HEK293 (cell line): ENCODE measurements at regions not wholly inside any gene's neighbourhood (a gene's known extent, or its start where the extent isn't known, plus 50 kb on each side); places are given as distances from the start of the nearest gene placed in this dataset.

ENCODE experiments used
- CTCF ChIA-PET: fragments of 350-600 bp; formaldehyde crosslinking; extraction: SDS; loops from one replicate; lab custom pipeline; 2021; ENCODE audit warnings: antibody characterized with exemption; lab: Yijun Ruan, JAX
- POLR2A ChIA-PET: fragments of 300-600 bp; formaldehyde crosslinking; extraction: SDS; loops from one replicate; lab custom pipeline; 2020; ENCODE audit warnings: antibody characterized with exemption, inconsistent platforms; lab: Yijun Ruan, JAX
- H3K27ac ChIP-seq: fragments of 200-500 bp; sonication (Bioruptor generic); 2 replicates; pipeline ENCODE4 v1.5.1; 2014; ENCODE audit warnings: low read depth, low read length, control low read depth, inconsistent platforms; ENCODE audit errors: extremely low read depth
- H3K36me3 ChIP-seq, 2 experiments: fragments of 200-500 bp in 1 of 2; sonication (Bioruptor generic) in 1 of 2; 1 replicate in 1 of 2; 2 replicates in 1 of 2; pipeline ENCODE4 v1.5.1; 2014 to 2017; ENCODE audit warnings: inconsistent platforms in 2 of 2, low read length in 2 of 2; ENCODE audit not compliant: control insufficient read depth in 2 of 2, insufficient read depth in 1 of 2
- H3K4me1 ChIP-seq: fragments of 200-500 bp; sonication (Bioruptor generic); 2 replicates; pipeline ENCODE4 v1.5.1; 2014; ENCODE audit warnings: mild to moderate bottlenecking, low read length, inconsistent platforms; ENCODE audit not compliant: control insufficient read depth, insufficient read depth
- H3K4me3 ChIP-seq: 2 replicates; pipeline ENCODE4 v1.5.1; 2011; ENCODE audit warnings: low read depth, mild to moderate bottlenecking, control low read depth, low read length, moderate library complexity
- H3K9me3 ChIP-seq: fragments of 200-500 bp; sonication (Bioruptor generic); 2 replicates; pipeline ENCODE4 v1.5.1; 2014; ENCODE audit warnings: low read depth, low read length, inconsistent platforms; ENCODE audit not compliant: control insufficient read depth, insufficient read depth
- GLI2 ChIP-seq: fragments of 450-650 bp; formaldehyde crosslinking; IDR thresholded peaks from 2 replicates; pipeline ENCODE4; 2017; ENCODE audit warnings: missing biosample characterization, missing genetic modification characterization, low read depth, borderline replicate concordance
- GLI4 ChIP-seq: fragments of 450-650 bp; formaldehyde crosslinking; IDR thresholded peaks from 2 replicates; pipeline ENCODE4 v1.5.1; 2016; ENCODE audit warnings: missing biosample characterization, missing genetic modification characterization
- PRDM1 ChIP-seq: fragments of 450-650 bp; formaldehyde crosslinking; IDR thresholded peaks from 2 replicates; pipeline ENCODE4; 2016; ENCODE audit warnings: missing biosample characterization, missing genetic modification characterization
- SCRT2 ChIP-seq: fragments of 450-650 bp; formaldehyde crosslinking; IDR thresholded peaks from 2 replicates; pipeline ENCODE4 v1.5.1; 2016; ENCODE audit warnings: missing biosample characterization, missing genetic modification characterization
- TSHZ1 ChIP-seq: fragments of 450-650 bp; formaldehyde crosslinking; IDR thresholded peaks from 2 replicates; pipeline ENCODE4 v1.5.1; 2016; ENCODE audit warnings: missing biosample characterization, missing genetic modification characterization, borderline replicate concordance
- ZNF26 ChIP-seq: fragments of 450-650 bp; formaldehyde crosslinking; IDR thresholded peaks from 2 replicates; pipeline ENCODE4 v1.5.1; 2016; ENCODE audit warnings: missing biosample characterization, missing genetic modification characterization
- ZNF280C ChIP-seq: fragments of 450-650 bp; formaldehyde crosslinking; IDR thresholded peaks from 2 replicates; pipeline ENCODE4 v1.5.1; 2016; ENCODE audit warnings: missing biosample characterization, missing genetic modification characterization
- ZNF311 ChIP-seq: fragments of 450-650 bp; formaldehyde crosslinking; IDR thresholded peaks from 2 replicates; pipeline ENCODE4 v1.5.1; 2017; ENCODE audit warnings: missing biosample characterization, missing genetic modification characterization, borderline replicate concordance
- ZNF394 ChIP-seq: fragments of 450-650 bp; formaldehyde crosslinking; IDR thresholded peaks from 2 replicates; pipeline ENCODE4 v1.5.1; 2016; ENCODE audit warnings: missing biosample characterization, missing genetic modification characterization, mild to moderate bottlenecking, moderate library complexity, borderline replicate concordance
- ZNF473 ChIP-seq: fragments of 450-650 bp; formaldehyde crosslinking; IDR thresholded peaks from 2 replicates; pipeline ENCODE4 v1.5.1; 2017; ENCODE audit warnings: missing biosample characterization, missing genetic modification characterization
- ZNF558 ChIP-seq: fragments of 450-650 bp; formaldehyde crosslinking; IDR thresholded peaks from 2 replicates; pipeline ENCODE4 v1.5.1; 2016; ENCODE audit warnings: missing biosample characterization, missing genetic modification characterization
- ZNF654 ChIP-seq: fragments of 450-650 bp; formaldehyde crosslinking; IDR thresholded peaks from 2 replicates; pipeline ENCODE4 v1.5.1; 2016; ENCODE audit warnings: low read depth, missing biosample characterization, missing genetic modification characterization
- ZXDB ChIP-seq: fragments of 450-650 bp; formaldehyde crosslinking; IDR thresholded peaks from 2 replicates; pipeline ENCODE4 v1.5.1; 2016; ENCODE audit warnings: missing biosample characterization, missing genetic modification characterization
- TF ChIP-seq, protein P1 (sequence below): fragments of 450-650 bp; formaldehyde crosslinking; IDR thresholded peaks from 2 replicates; pipeline ENCODE4 v1.5.1; 2017; ENCODE audit warnings: missing biosample characterization, missing genetic modification characterization
- TF ChIP-seq, protein P2 (sequence below): fragments of 450-650 bp; formaldehyde crosslinking; IDR thresholded peaks from 2 replicates; pipeline ENCODE4 v1.5.1; 2017; ENCODE audit warnings: missing biosample characterization, missing genetic modification characterization

- TF ChIP-seq ZNF558 (no peak), ZNF311 (tag by site-specific recombination) (no peak), ZXDB (tag by site-specific recombination) (no peak)
Observed at GRCh38 chr3:143182866-143183664, 63.5 kb downstream of the CHST2 start (continued).

DNA sequence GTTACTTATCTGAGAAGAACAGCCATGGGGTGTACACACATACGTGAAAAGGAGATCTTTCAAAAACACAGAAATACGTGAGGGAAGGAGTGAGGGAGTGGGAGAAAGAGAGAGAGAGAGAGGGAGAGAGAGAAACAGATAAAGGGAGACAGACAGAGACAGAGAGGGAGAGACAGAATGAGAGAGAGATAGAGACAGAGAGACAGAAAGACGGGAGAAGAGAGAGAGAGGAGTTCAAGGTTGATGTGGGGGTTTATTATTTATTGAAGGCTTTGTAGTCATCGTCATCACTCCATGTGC lies 64.0 kb downstream of the CHST2 start:
- CTCF ChIA-PET = no interaction called here
- POLR2A ChIA-PET = no interaction called here

GRCh38 chr3:143184099-143184498 lies 64.5 kb downstream of the CHST2 start:
- ChIA-PET POLR2A (no interaction called here), CTCF (no interaction called here)
- Histone ChIP-seq H3K36me3 (no peaks in the 10 kb centered on the region), H3K9me3 (no peaks in the 10 kb centered on the region), H3K4me1 (no peaks in the 10 kb centered on the region), H3K27ac (no peak overlapping the region), H3K4me3 (no peak overlapping the region)
- no peak for TF ChIP-seq ZNF473 (tag by site-specific recombination)
- TF ChIP-seq SCRT2 (tag by site-specific recombination) = no peak
- TF ChIP-seq GLI4 (tag by site-specific recombination) = no peak
- no peak for TF ChIP-seq ZXDB (tag by site-specific recombination)
- TF ChIP-seq GLI2 = no peak
- no peak for TF ChIP-seq TSHZ1
- TF ChIP-seq, protein P1, sequence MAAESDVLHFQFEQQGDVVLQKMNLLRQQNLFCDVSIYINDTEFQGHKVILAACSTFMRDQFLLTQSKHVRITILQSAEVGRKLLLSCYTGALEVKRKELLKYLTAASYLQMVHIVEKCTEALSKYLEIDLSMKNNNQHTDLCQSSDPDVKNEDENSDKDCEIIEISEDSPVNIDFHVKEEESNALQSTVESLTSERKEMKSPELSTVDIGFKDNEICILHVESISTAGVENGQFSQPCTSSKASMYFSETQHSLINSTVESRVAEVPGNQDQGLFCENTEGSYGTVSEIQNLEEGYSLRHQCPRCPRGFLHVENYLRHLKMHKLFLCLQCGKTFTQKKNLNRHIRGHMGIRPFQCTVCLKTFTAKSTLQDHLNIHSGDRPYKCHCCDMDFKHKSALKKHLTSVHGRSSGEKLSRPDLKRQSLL (tag by site-specific recombination) = no peak
- TF ChIP-seq ZNF26 (tag by site-specific recombination) = no peak
- TF ChIP-seq, protein P2, sequence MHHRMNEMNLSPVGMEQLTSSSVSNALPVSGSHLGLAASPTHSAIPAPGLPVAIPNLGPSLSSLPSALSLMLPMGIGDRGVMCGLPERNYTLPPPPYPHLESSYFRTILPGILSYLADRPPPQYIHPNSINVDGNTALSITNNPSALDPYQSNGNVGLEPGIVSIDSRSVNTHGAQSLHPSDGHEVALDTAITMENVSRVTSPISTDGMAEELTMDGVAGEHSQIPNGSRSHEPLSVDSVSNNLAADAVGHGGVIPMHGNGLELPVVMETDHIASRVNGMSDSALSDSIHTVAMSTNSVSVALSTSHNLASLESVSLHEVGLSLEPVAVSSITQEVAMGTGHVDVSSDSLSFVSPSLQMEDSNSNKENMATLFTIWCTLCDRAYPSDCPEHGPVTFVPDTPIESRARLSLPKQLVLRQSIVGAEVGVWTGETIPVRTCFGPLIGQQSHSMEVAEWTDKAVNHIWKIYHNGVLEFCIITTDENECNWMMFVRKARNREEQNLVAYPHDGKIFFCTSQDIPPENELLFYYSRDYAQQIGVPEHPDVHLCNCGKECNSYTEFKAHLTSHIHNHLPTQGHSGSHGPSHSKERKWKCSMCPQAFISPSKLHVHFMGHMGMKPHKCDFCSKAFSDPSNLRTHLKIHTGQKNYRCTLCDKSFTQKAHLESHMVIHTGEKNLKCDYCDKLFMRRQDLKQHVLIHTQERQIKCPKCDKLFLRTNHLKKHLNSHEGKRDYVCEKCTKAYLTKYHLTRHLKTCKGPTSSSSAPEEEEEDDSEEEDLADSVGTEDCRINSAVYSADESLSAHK (tag by site-specific recombination) = no peak

More for the DNA sequence above, 64.0 kb downstream of the CHST2 start:
- H3K4me1 ChIP-seq = no peaks in the 10 kb centered on the region
- H3K36me3 ChIP-seq = no peaks in the 10 kb centered on the region
- H3K27ac ChIP-seq = no peak overlapping the region
- no peaks in the 10 kb centered on the region for H3K9me3 ChIP-seq
- H3K4me3 ChIP-seq = no peak overlapping the region
- TF ChIP-seq ZNF394 (tag by site-specific recombination) (no peak), PRDM1 (tag by site-specific recombination) (no peak), ZNF280C (tag by site-specific recombination) (no peak), ZNF654 (tag by site-specific recombination) (no peak)
- TF ChIP-seq, all 188 proteins: peak for 0
